ENCODE measurements at regions not wholly inside any gene's neighbourhood (a gene's known extent, or its start where the extent isn't known, plus 50 kb on each side); places are given as distances from the start of the nearest gene placed in this dataset.

- no peaks in the 10 kb centered on the region for H3K9me3 ChIP-seq
- H3K27ac ChIP-seq, result no peak overlapping the region
- intact Hi-C loops (cut with DNase I), result no loop called here
- H3K4me3 ChIP-seq, result no peak overlapping the region
- DNase-seq, result no peak
- TF ChIP-seq, protein P1, sequence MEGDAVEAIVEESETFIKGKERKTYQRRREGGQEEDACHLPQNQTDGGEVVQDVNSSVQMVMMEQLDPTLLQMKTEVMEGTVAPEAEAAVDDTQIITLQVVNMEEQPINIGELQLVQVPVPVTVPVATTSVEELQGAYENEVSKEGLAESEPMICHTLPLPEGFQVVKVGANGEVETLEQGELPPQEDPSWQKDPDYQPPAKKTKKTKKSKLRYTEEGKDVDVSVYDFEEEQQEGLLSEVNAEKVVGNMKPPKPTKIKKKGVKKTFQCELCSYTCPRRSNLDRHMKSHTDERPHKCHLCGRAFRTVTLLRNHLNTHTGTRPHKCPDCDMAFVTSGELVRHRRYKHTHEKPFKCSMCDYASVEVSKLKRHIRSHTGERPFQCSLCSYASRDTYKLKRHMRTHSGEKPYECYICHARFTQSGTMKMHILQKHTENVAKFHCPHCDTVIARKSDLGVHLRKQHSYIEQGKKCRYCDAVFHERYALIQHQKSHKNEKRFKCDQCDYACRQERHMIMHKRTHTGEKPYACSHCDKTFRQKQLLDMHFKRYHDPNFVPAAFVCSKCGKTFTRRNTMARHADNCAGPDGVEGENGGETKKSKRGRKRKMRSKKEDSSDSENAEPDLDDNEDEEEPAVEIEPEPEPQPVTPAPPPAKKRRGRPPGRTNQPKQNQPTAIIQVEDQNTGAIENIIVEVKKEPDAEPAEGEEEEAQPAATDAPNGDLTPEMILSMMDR (IDR thresholded peaks at IDR 0.05), result no peak
- ATAC-seq, result no peak
- H3K4me1 ChIP-seq, result no peaks in the 10 kb centered on the region
- no peaks in the 10 kb centered on the region for H3K27me3 ChIP-seq (ENCODE audit: low read depth)
- H3K36me3 ChIP-seq, result no peaks in the 10 kb centered on the region
These were observed 239.8 kb upstream of the PREP start for GRCh38 chr6:105642708-105643107.

GRCh38 chr6:105641504-105641903 lies 238.6 kb upstream of the PREP start:
- TF ChIP-seq, protein P1 (IDR thresholded peaks at IDR 0.05), result no peak
- ATAC-seq, result no peak
- Histone ChIP-seq H3K4me3 (no peak overlapping the region), H3K36me3 (no peaks in the 10 kb centered on the region), H3K9me3 (no peaks in the 10 kb centered on the region), H3K27me3 (ENCODE audit: low read depth) (no peaks in the 10 kb centered on the region), H3K4me1 (no peaks in the 10 kb centered on the region), H3K27ac (no peak overlapping the region)
- intact Hi-C loops (cut with DNase I), result no loop called here
- no peak for DNase-seq

- no peaks in the 10 kb centered on the region for H3K9me3 ChIP-seq
- no peaks in the 10 kb centered on the region for H3K36me3 ChIP-seq
- intact Hi-C loops (cut with DNase I), result no loop called here
- no peak for ATAC-seq
- no peak for DNase-seq
- H3K4me3 ChIP-seq, result no peak overlapping the region
- H3K27ac ChIP-seq, result no peak overlapping the region
- H3K4me1 ChIP-seq, result no peaks in the 10 kb centered on the region
- H3K27me3 ChIP-seq (ENCODE audit: low read depth), result no peaks in the 10 kb centered on the region
- TF ChIP-seq, protein P1 (IDR thresholded peaks at IDR 0.05), result no peak
These were observed 236.2 kb upstream of the PREP start for GRCh38 chr6:105639124-105639523.

- Histone ChIP-seq H3K4me3 (no peak overlapping the region), H3K27ac (no peak overlapping the region), H3K4me1 (no peaks in the 10 kb centered on the region), H3K9me3 (no peaks in the 10 kb centered on the region), H3K27me3 (ENCODE audit: low read depth) (no peaks in the 10 kb centered on the region), H3K36me3 (no peaks in the 10 kb centered on the region)
- TF ChIP-seq, protein P1 (IDR thresholded peaks at IDR 0.05), result no peak
- intact Hi-C loops (cut with DNase I), result no loop called here
- no peak for ATAC-seq
- no peak for DNase-seq
These were observed 230.9 kb upstream of the PREP start for GRCh38 chr6:105633814-105634213.

DNA sequence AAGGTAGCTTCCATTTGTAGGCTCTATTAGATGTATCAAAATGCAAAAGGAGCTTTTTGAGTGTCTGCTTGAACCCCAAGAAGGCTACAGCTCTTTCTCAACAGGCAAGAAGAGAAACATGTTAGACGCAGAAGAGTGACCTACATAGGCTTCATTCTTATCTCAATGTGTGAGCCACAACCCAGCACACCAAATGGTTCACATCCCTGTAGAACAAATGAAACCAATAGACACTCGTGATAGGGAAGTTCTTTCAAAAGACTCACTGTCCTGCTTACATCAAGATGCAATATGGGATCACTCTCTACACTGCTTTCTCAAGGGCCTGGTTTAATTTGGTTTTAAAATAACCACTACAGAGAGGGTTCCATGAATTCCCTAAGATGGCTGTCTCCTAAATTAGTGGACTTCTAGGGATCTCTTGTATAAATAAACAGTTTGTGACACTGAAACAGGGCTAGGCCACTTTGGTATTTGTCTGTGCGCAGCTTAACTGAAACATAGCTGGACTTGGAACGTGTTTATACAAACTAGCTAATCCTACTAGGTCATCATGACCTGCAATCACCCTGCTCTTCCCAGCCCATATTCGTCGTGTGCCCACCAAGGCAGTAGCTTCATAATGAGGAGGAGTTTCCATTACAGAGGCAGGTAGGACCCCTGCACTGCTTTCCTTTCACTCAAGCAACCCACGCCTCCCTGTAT lies 225.4 kb upstream of the PREP start:
- no peaks in the 10 kb centered on the region for H3K9me3 ChIP-seq
- no peak for ATAC-seq
- H3K4me3 ChIP-seq, result no peak overlapping the region
- intact Hi-C loops (cut with DNase I), result no loop called here
- DNase-seq, result no peak
- no peaks in the 10 kb centered on the region for H3K27me3 ChIP-seq (ENCODE audit: low read depth)
- no peaks in the 10 kb centered on the region for H3K36me3 ChIP-seq
- no peaks in the 10 kb centered on the region for H3K4me1 ChIP-seq
- TF ChIP-seq, protein P1 (IDR thresholded peaks at IDR 0.05), result no peak
- H3K27ac ChIP-seq, result no peak overlapping the region

Measured in lower lobe of right lung (tissue), 2 donors.